H7 (cell line): ENCODE measurements at regions not wholly inside any gene's neighbourhood (a gene's known extent, or its start where the extent isn't known, plus 50 kb on each side); places are given as distances from the start of the nearest gene placed in this dataset.

Experiments
- DNase-seq: peaks from one replicate; pipeline ENCODE4 v3.0.0; 2012
- H3K27me3 ChIP-seq: 2 replicates; pipeline ENCODE4 v1.6.0; 2011; ENCODE audit warnings: mild to moderate bottlenecking, low read length; ENCODE audit not compliant: control insufficient read depth, insufficient read depth
- H3K36me3 ChIP-seq: replicated peaks from 2 replicates; pipeline ENCODE4 v1.5.1; 2011; ENCODE audit warnings: low read length; ENCODE audit not compliant: control insufficient read depth, insufficient read depth
- H3K4me3 ChIP-seq: 2 replicates; pipeline ENCODE4 v1.5.1; 2011; ENCODE audit warnings: low read depth, mild to moderate bottlenecking, control low read depth, low read length, moderate library complexity; ENCODE audit not compliant: insufficient read depth

DNA sequence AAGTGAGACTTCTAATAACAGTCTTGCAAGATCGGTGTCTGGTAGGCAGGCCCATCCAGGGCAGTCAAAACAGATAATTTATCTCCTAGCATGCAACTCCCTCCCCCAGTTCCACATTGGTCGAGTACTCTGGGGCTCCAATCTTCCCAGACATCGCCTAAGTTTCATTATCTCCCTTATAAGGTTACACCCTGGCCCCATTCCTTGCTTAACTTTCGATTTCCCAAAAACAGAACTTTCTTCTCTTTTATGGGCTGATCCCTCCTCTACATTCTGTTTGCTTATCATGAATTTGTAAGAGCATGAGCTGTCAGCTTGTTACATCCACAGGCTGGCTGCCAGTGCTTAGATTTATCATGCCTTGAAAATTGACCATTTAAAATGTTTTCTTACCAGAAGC is 471.3 kb downstream of the TECRL start:
- Histone ChIP-seq H3K27me3 (no peaks in the 10 kb centered on the region), H3K36me3 (no peaks in the 10 kb centered on the region), H3K4me3 (no peak overlapping the region)
- no peak for DNase-seq

DNA sequence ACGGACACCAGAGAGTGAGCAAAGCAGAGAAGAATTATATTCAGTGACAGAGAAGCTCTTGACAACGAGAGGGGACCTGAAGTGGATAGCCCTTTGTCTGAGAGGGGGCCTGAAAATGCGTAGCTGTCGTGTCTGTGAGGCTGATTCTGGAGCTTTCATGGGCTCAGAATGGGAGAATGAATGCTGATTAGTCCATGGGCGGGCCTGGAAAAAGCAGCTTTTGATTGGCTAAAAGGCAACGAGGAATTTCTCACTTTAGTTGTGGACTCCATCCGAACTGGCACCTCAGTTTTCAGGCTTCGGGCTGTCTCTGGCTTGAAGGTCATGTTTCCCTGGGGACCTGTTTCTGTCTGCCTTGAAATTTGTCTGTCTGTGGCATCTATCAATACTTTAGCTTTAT is 487.1 kb downstream of the TECRL start:
- Histone ChIP-seq H3K4me3 (no peak overlapping the region), H3K27me3 (no peaks in the 10 kb centered on the region), H3K36me3 (no peaks in the 10 kb centered on the region)
- DNase-seq, result no peak

DNA sequence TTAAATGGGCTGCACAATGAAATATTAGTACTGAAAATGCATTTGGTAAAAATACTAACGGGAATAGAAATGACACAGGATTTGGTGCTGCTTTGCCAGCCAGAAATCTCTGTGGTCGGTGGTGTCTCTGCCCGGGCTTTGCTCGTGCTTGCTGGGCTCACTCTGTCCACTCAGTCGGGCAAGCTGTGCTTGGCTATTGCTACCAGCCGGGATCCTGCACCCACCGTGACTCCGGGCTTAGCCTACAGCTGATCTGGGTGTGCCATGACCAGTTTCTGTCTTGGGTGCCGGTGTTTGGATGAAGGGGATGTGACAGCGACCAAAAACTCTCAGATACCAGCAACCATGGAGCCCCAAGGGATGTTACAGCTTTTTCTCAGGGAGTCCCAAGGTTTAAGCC is 487.7 kb downstream of the TECRL start:
- Histone ChIP-seq H3K4me3 (no peak overlapping the region), H3K36me3 (no peaks in the 10 kb centered on the region), H3K27me3 (no peaks in the 10 kb centered on the region)
- DNase-seq, result no peak

GRCh38 chr4:63919636-63920365 is 489.4 kb downstream of the TECRL start:
- no peaks in the 10 kb centered on the region for H3K36me3 ChIP-seq
- H3K27me3 ChIP-seq, result no peaks in the 10 kb centered on the region
- DNase-seq, result no peak
- H3K4me3 ChIP-seq, result no peak overlapping the region

- no peak for DNase-seq
- Histone ChIP-seq H3K27me3 (peaks cover 2% of the 10 kb centered on the region; the same call in 1 of the 2 replicates), H3K4me3 (no peak overlapping the region), H3K36me3 (no peaks in the 10 kb centered on the region)
Measured at GRCh38 chr4:63906660-63907183, 502.5 kb downstream of the TECRL start.

DNA sequence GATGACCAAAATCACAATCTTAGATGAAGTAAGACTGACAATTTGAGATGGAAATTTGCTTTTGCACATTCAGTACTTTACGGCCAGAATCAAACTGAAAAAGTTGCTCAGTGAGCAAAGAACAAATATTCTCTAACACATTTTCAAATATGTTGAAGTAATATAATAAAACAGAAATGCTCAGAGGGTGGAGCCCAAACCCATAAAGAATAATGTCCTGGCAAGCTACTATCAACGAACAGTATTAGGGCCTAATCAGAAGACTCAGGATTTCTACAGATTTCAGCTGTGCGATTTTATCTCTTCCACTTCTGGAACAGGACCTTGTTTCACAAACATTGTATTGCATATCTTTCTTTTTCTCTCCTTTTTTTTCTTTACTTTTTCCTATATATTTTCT is 505.0 kb downstream of the TECRL start:
- no peak for DNase-seq
- H3K4me3 ChIP-seq, result no peak overlapping the region
- H3K36me3 ChIP-seq, result no peaks in the 10 kb centered on the region
- H3K27me3 ChIP-seq, result peaks cover 2% of the 10 kb centered on the region; the same call in 1 of the 2 replicates

DNA sequence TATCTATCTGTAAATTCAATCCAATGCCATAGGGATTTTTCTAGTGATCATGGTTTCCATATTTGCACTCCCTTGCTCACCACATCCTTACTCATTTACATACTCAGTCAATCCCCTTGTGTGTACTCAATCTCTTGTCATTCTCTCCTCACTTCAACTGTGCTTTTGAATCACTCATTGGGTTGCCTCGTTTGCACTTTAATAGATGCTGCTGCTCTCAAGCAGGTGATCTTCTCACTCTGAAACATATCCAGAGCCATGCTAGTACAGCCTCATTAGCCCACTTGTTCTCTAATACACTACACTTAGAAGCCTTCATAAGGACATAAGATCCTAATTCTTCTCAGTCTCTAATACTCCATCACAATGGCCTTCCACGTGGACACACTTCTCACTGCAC is 507.9 kb downstream of the TECRL start:
- H3K36me3 ChIP-seq, result no peaks in the 10 kb centered on the region
- H3K27me3 ChIP-seq, result peaks cover 2% of the 10 kb centered on the region; the same call in 1 of the 2 replicates
- DNase-seq, result peak; percentile 2
- no peak overlapping the region for H3K4me3 ChIP-seq

DNA sequence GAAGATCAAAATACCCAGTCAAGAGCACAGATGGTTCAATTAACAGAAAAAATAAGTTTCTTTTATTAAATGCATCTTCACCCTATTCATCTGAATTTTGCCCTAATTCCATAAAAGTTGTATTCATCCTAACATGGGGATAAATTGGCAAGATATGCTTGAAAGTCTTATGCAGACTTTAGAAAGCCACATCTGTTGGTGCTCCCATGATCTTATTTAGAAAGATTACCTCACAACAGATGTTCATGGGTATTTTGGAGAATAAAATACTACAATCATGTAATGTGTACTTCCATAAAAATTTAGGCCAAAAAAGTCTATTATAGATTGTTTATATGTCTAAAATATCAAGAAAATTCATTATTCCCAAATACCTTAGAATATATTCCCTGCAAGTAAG is 510.3 kb downstream of the TECRL start:
- Histone ChIP-seq H3K36me3 (no peaks in the 10 kb centered on the region), H3K27me3 (peaks cover 2% of the 10 kb centered on the region; the same call in 1 of the 2 replicates), H3K4me3 (no peak overlapping the region)
- no peak for DNase-seq

DNA sequence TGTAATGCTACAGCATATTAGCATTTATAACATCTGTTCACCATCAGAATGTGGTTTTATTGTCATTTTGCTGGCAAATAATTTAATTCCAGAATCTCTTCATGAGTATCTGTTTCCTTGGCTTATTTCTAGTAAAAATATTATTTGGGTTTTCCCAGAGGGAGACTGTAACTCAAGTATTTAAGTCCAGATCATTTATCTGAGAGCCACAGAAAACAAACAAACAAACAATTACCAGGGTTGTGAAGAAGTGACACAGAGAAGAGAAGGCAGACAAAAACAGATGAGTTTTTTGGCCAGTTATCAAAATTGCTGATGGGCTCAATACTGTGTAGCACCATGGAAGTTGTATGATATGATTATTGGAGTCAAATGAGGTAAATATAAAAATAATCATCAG is 515.1 kb downstream of the TECRL start:
- no peak for DNase-seq
- Histone ChIP-seq H3K36me3 (no peaks in the 10 kb centered on the region), H3K27me3 (no peaks in the 10 kb centered on the region), H3K4me3 (no peak overlapping the region)

GRCh38 chr4:63869370-63869769 is 539.9 kb downstream of the TECRL start:
- H3K36me3 ChIP-seq, result no peaks in the 10 kb centered on the region
- no peak for DNase-seq
- H3K4me3 ChIP-seq, result no peak overlapping the region
- H3K27me3 ChIP-seq, result no peaks in the 10 kb centered on the region

- Histone ChIP-seq H3K4me3 (no peak overlapping the region), H3K36me3 (no peaks in the 10 kb centered on the region), H3K27me3 (no peaks in the 10 kb centered on the region; the same call in 1 of the 2 replicates)
- DNase-seq, result no peak
Measured at GRCh38 chr4:63851496-63851895, 557.8 kb downstream of the TECRL start.

DNA sequence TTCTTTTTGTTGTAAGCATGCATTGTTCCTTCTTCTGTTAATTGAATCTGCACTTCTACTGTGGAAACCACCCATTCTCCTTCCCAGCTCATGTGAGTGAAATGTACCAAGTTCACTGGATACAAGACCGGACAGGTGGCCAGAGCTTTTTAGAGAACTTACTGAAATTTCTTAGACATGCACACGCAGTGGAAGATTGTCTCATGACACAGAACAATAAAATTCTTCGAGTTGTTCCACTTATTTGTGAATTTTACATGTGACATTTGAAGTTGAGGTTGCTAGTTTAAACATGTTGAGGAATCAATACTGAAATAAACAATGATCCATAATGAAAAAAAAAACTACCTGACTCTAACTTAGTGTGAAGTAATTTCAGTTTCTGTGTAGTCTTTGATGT is 568.0 kb downstream of the TECRL start:
- no peak for DNase-seq
- no peak overlapping the region for H3K4me3 ChIP-seq
- H3K27me3 ChIP-seq, result no peaks in the 10 kb centered on the region
- H3K36me3 ChIP-seq, result no peaks in the 10 kb centered on the region

GRCh38 chr4:63831590-63832155 is 577.6 kb downstream of the TECRL start:
- no peak for DNase-seq
- Histone ChIP-seq H3K4me3 (no peak overlapping the region), H3K36me3 (no peaks in the 10 kb centered on the region), H3K27me3 (no peaks in the 10 kb centered on the region)

DNA sequence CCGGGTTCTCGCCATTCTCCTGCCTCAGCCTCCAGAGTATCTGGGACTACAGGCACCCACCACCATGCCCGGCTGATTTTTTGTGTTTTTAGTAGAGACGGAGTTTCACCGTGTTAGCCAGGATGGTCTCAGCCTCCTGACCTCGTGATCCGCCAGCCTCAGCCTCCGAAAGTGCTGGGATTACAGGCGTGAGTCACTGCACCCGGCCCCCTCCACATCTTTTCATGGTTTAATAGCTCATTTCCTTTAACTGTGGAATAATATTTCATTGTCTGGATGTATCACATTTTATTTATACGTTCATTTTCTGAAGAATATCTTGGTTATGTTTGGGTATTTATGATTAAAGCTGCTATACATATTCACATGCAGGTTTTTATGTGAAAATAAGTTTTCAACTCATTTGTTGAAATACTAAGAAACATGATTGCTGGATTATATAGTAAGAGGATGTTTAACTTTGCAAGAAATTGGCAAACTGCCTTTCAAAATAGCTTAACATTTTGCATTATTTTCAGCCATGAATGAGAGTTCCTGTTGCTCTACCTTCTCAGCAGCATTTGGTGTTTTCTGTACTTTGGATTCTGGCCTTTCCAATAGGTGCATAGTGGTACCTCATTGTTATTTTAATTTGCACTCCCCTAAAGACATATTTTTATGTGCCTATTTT is 591.9 kb downstream of the TECRL start:
- no peak for DNase-seq
- H3K27me3 ChIP-seq, result no peaks in the 10 kb centered on the region
- H3K4me3 ChIP-seq, result no peak overlapping the region
- H3K36me3 ChIP-seq, result no peaks in the 10 kb centered on the region
